H9 (cell line): ENCODE measurements at regions not wholly inside any gene's neighbourhood (a gene's known extent, or its start where the extent isn't known, plus 50 kb on each side); places are given as distances from the start of the nearest gene placed in this dataset.

ENCODE experiments used
- DNase-seq: peaks from one replicate; pipeline ENCODE4 v3.0.0-alpha.2; 2017
- H2AFZ ChIP-seq: one replicate; pipeline ENCODE4 v1.6.1; 2013; ENCODE audit warnings: mild to moderate bottlenecking, low read length, control low read depth, moderate library complexity
- H2AK5ac ChIP-seq: 2 replicates; pipeline ENCODE4 v1.6.1; 2013; ENCODE audit warnings: low read length, control low read depth, mixed read lengths; ENCODE audit not compliant: insufficient read length
- H2BK120ac ChIP-seq: one replicate; pipeline ENCODE4 v1.6.1; 2013; ENCODE audit warnings: low read depth, mild to moderate bottlenecking, low read length, control low read depth, inconsistent platforms; ENCODE audit not compliant: poor library complexity, severe bottlenecking
- H2BK12ac ChIP-seq: 2 replicates; pipeline ENCODE4 v1.6.1; 2013; ENCODE audit warnings: low read length, control low read depth, mixed read lengths, low read depth; ENCODE audit not compliant: insufficient read length
- H2BK15ac ChIP-seq: 2 replicates; pipeline ENCODE4 v1.6.1; 2013; ENCODE audit warnings: low read depth, low read length, control low read depth
- H2BK20ac ChIP-seq: one replicate; pipeline ENCODE4 v1.6.1; 2013; ENCODE audit warnings: low read depth, mild to moderate bottlenecking, low read length, control low read depth, inconsistent platforms; ENCODE audit not compliant: poor library complexity, severe bottlenecking
- H2BK5ac ChIP-seq: 2 replicates; pipeline ENCODE4 v1.6.1; 2013; ENCODE audit warnings: low read length, control low read depth, mixed read lengths; ENCODE audit not compliant: insufficient read length
- H3K14ac ChIP-seq: 2 replicates; pipeline ENCODE4 v1.6.1; 2013; ENCODE audit warnings: low read length, control low read depth; ENCODE audit not compliant: insufficient read depth
- H3K18ac ChIP-seq: 2 replicates; pipeline ENCODE4 v1.6.1; 2013; ENCODE audit warnings: low read depth, mild to moderate bottlenecking, mixed read lengths, low read length, control low read depth; ENCODE audit not compliant: insufficient read length
- H3K23ac ChIP-seq: 2 replicates; pipeline ENCODE4 v1.6.1; 2013; ENCODE audit warnings: low read length, control low read depth, mixed read lengths, low read depth; ENCODE audit not compliant: insufficient read length
- H3K23me2 ChIP-seq: 2 replicates; pipeline ENCODE4 v1.6.1; 2013; ENCODE audit warnings: low read depth, mild to moderate bottlenecking, mixed read lengths, low read length, control low read depth; ENCODE audit not compliant: insufficient read length, poor library complexity, severe bottlenecking
- H3K27ac ChIP-seq: 2 replicates; pipeline ENCODE4 v1.5.1; 2013; ENCODE audit warnings: low read length, control low read depth, mixed read lengths, low read depth; ENCODE audit not compliant: insufficient read length
- H3K27me3 ChIP-seq: 2 replicates; pipeline ENCODE4 v1.6.1; 2013; ENCODE audit warnings: low read length, control low read depth, inconsistent platforms; ENCODE audit not compliant: insufficient read depth
- H3K4ac ChIP-seq: 2 replicates; pipeline ENCODE4 v1.6.1; 2013; ENCODE audit warnings: low read depth, mild to moderate bottlenecking, control low read depth, inconsistent platforms, low read length, moderate library complexity
- H3K4me1 ChIP-seq: 2 replicates; pipeline ENCODE4 v1.6.1; 2013; ENCODE audit warnings: low read length, control low read depth, inconsistent platforms; ENCODE audit not compliant: insufficient read depth
- H3K4me2 ChIP-seq: 2 replicates; pipeline ENCODE4 v1.6.1; 2013; ENCODE audit warnings: low read length, control low read depth, mixed read lengths; ENCODE audit not compliant: insufficient read length, insufficient read depth
- H3K56ac ChIP-seq: 2 replicates; pipeline ENCODE4 v1.6.1; 2013; ENCODE audit warnings: low read depth, mild to moderate bottlenecking, mixed read lengths, low read length, control low read depth; ENCODE audit not compliant: insufficient read length
- H3K79me1 ChIP-seq: 2 replicates; pipeline ENCODE4 v1.6.1; 2013; ENCODE audit warnings: low read depth, mild to moderate bottlenecking, moderate library complexity, low read length, control low read depth, inconsistent platforms; ENCODE audit not compliant: insufficient read depth, poor library complexity, severe bottlenecking
- H3K79me2 ChIP-seq: 2 replicates; pipeline ENCODE4 v1.6.1; 2013; ENCODE audit warnings: low read length, control low read depth, inconsistent platforms; ENCODE audit not compliant: insufficient read depth
- H3K9ac ChIP-seq: 2 replicates; pipeline ENCODE4 v1.6.1; 2013; ENCODE audit warnings: low read length, control low read depth, mixed read lengths; ENCODE audit not compliant: insufficient read length; ENCODE audit errors: extremely low read depth
- H3K9me3 ChIP-seq: one replicate; pipeline ENCODE4 v1.6.1; 2013; ENCODE audit warnings: low read depth, low read length, inconsistent platforms; ENCODE audit not compliant: control insufficient read depth
- H3T11ph ChIP-seq: one replicate; pipeline ENCODE4 v1.6.1; 2013; ENCODE audit warnings: mild to moderate bottlenecking, low read length, control low read depth, inconsistent platforms
- H4K20me1 ChIP-seq: one replicate; pipeline ENCODE4 v1.6.1; 2013; ENCODE audit not compliant: control insufficient read depth, insufficient read length, insufficient read depth
- H4K5ac ChIP-seq: 2 replicates; pipeline ENCODE4 v1.6.1; 2013; ENCODE audit warnings: low read depth, mild to moderate bottlenecking, mixed read lengths, low read length, control low read depth; ENCODE audit not compliant: insufficient read length
- H4K8ac ChIP-seq: replicated peaks from 2 replicates; pipeline ENCODE4 v1.6.1; 2013; ENCODE audit warnings: low read length, control low read depth, mixed read lengths, low read depth; ENCODE audit not compliant: insufficient read length
- H4K91ac ChIP-seq: 2 replicates; pipeline ENCODE4 v1.6.1; 2013; ENCODE audit warnings: low read depth, mild to moderate bottlenecking, moderate library complexity, mixed read lengths, low read length, control low read depth; ENCODE audit not compliant: insufficient read length
- H3K27ac Mint-ChIP-seq, 3 experiments: 2 replicates in 2 of 3; 3 replicates in 1 of 3; pipeline ENCODE4 v1.8.0; 2020 to 2021; ENCODE audit warnings: mixed read lengths in 3 of 3, mild to moderate bottlenecking in 1 of 3, moderate library complexity in 1 of 3
- H3K27me3 Mint-ChIP-seq: 2 replicates; pipeline ENCODE4 v1.8.0; 2021; ENCODE audit warnings: low read depth, mild to moderate bottlenecking, moderate library complexity, mixed read lengths
- H3K36me3 Mint-ChIP-seq, 3 experiments: 2 replicates in 2 of 3; 3 replicates in 1 of 3; pipeline ENCODE4 v1.8.0; 2020 to 2021; ENCODE audit warnings: low read depth in 3 of 3, mixed read lengths in 3 of 3; ENCODE audit not compliant: insufficient read depth in 1 of 3
- H3K4me1 Mint-ChIP-seq, 2 experiments: 2 replicates each; pipeline ENCODE4 v1.8.0; 2020; ENCODE audit warnings: mixed read lengths in 2 of 2
- H3K4me3 Mint-ChIP-seq, 2 experiments: 2 replicates in 1 of 2; 3 replicates in 1 of 2; pipeline ENCODE4 v1.8.0; 2020 to 2021; ENCODE audit warnings: mild to moderate bottlenecking in 2 of 2, mixed read lengths in 2 of 2, moderate library complexity in 1 of 2
- H3K9me3 Mint-ChIP-seq, 2 experiments: 2 replicates in 1 of 2; 3 replicates in 1 of 2; pipeline ENCODE4 v1.8.0; 2020; ENCODE audit warnings: mild to moderate bottlenecking in 2 of 2, mixed read lengths in 2 of 2, moderate library complexity in 1 of 2
- CTCF ChIP-seq: fragments of 200-600 bp; sonication (generic); conservative IDR thresholded peaks from 3 replicates; pipeline ENCODE4 v1.8.0; 2021; ENCODE audit warnings: antibody characterized with exemption, mild to moderate bottlenecking
- WGBS: extraction: QIAGEN DNeasy Blood & Tissue Kit; methylation state at CpG from one replicate; pipeline ENCODE4 v1.1.7; 2013; ENCODE audit warnings: missing lambda C conversion rate, low lambda C conversion rate, mixed read lengths; ENCODE audit not compliant: insufficient read length; ENCODE audit errors: extremely low coverage; 5-methylcytosine and 5-hydroxymethylcytosine counted together

GRCh38 chr17:71883258-71883657 is 237.6 kb upstream of the SOX9 start:
- Histone ChIP-seq H2BK12ac (no peak overlapping the region), H3K79me1 (no peaks in the 10 kb centered on the region), H4K91ac (no peak overlapping the region), H4K20me1 (no peaks in the 10 kb centered on the region), H4K8ac (no peak overlapping the region), H2BK20ac (no peak overlapping the region), H3K23me2 (no peaks in the 10 kb centered on the region), H3K23ac (no peak overlapping the region), H3K79me2 (no peaks in the 10 kb centered on the region), H3T11ph (no peak overlapping the region), H3K4me1 (no peaks in the 10 kb centered on the region), H3K4ac (no peak overlapping the region), H2BK120ac (no peak overlapping the region), H2AFZ (no peak overlapping the region), H3K9me3 (no peaks in the 10 kb centered on the region), H3K14ac (no peak overlapping the region), H2BK15ac (no peak overlapping the region), H3K9ac (no peak overlapping the region), H4K5ac (no peak overlapping the region), H3K27ac (no peak overlapping the region), H3K56ac (no peak overlapping the region), H3K4me2 (no peak overlapping the region), H2BK5ac (no peak overlapping the region), H3K27me3 (no peaks in the 10 kb centered on the region), H3K18ac (no peak overlapping the region), H2AK5ac (no peak overlapping the region)
- Mint-ChIP-seq H3K4me3 (no peak overlapping the region), H3K36me3 (no peaks in the 10 kb centered on the region; a peak in 1 of 7 replicates), H3K4me1 (no peaks in the 10 kb centered on the region), H3K27me3 (no peaks in the 10 kb centered on the region), H3K9me3 (no peaks in the 10 kb centered on the region; a peak in 1 of 5 replicates), H3K27ac (no peak overlapping the region)
- TF ChIP-seq CTCF: no peak
- no CpG with 5 or more reads among the region's 2 CpGs for WGBS
- DNase-seq: no peak
